WI38 (cell line): ENCODE measurements at regions not wholly inside any gene's neighbourhood (a gene's known extent, or its start where the extent isn't known, plus 50 kb on each side); places are given as distances from the start of the nearest gene placed in this dataset.

Source experiments
- H3K4me3 ChIP-seq: 2 replicates; pipeline ENCODE4 v1.5.1; 2011; ENCODE audit warnings: low read depth, mild to moderate bottlenecking, control low read depth, low read length
- TF ChIP-seq, protein P1 (sequence below): IDR thresholded peaks from 2 replicates; pipeline ENCODE4 v1.5.1; 2012; ENCODE audit warnings: low read depth, mild to moderate bottlenecking, control low read depth, low read length

DNA sequence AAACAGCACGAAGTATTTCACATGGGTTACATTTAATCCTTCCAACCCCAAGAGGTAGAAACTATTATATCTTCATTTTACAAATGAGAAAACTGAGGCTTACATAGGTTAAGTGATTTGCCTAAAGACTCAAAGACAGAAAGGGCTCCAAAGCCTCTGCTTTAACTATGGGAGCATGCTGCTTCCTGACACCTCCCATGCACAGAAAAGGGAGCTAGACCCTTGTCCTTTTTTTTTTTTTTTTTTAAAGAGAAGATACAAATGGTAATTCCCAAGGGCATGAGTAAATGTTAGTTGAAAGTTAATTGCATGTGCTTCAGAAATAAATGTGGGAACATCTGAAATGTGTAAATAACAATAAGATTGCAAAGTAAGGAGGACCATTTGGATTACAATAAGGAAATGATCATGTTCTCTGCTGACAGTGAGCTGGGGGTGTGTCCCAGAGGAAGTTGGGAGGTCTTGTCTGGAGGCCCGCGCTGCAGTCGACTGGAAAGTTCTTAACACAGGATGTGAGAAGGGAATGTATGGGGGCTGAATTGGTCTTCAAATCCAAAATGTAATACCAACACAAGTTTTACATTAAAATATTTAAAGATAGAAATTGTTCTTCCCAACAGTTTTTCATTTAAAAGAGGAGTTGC lies 500.3 kb downstream of the KLF12 start:
- TF ChIP-seq, protein P1, sequence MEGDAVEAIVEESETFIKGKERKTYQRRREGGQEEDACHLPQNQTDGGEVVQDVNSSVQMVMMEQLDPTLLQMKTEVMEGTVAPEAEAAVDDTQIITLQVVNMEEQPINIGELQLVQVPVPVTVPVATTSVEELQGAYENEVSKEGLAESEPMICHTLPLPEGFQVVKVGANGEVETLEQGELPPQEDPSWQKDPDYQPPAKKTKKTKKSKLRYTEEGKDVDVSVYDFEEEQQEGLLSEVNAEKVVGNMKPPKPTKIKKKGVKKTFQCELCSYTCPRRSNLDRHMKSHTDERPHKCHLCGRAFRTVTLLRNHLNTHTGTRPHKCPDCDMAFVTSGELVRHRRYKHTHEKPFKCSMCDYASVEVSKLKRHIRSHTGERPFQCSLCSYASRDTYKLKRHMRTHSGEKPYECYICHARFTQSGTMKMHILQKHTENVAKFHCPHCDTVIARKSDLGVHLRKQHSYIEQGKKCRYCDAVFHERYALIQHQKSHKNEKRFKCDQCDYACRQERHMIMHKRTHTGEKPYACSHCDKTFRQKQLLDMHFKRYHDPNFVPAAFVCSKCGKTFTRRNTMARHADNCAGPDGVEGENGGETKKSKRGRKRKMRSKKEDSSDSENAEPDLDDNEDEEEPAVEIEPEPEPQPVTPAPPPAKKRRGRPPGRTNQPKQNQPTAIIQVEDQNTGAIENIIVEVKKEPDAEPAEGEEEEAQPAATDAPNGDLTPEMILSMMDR, result no peak
- H3K4me3 ChIP-seq, result no peak overlapping the region

DNA sequence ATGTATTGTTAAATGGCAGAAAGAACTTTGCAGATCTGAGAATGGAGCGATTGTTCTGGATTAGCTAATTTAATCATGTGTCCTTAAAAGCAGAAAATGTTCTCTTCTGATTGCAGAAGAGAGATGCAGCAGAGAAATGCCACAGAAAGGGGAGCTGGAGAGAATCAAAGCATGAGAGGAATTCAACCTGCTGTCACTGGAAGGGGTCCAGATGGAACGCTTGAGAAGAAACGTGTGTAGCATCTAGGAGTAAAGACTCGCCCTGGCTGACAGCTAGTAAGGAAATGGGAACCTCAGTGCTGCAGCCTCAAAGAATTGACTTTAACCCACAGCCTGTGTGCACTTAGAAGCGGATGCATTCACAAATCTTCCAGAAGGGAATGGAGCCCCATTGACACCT lies 502.8 kb downstream of the KLF12 start:
- TF ChIP-seq, protein P1, result no peak
- H3K4me3 ChIP-seq, result no peak overlapping the region

DNA sequence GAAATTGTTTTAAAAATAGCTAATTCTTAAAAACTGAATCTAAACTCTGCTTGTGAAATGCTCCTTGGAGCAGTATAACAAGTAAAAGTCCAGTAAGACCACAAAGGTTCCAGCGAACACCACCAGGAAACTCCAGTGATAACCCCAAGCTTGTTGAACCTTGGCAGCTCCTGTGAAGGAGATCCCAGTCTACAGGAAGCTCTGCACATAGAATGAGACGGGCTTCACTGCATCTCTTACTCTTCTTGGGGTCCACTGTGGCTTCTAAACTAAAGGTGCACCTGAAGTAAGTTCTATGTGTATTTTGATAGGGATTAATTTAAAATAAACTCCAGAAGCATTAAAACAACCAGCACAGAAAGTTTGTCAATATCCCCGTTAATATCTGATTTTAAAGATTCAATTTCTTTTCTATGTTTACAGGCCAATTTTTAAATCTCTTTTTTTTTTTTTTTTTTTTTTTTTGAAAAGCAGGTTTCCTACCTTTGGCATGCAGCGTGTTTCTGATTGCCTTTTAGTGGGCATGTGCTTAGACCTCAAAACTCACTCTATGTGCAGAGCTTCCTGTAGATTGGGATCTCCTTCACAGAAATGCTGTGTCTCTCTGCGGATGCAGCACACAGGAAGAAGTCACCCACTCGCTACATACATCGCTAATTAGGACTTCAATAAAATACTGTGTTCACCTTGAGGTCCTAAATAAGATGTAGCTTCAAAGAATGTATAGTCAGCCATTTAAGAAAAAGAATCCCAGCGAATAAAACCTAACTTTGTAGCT lies 508.5 kb downstream of the KLF12 start:
- TF ChIP-seq, protein P1, result no peak
- no peak overlapping the region for H3K4me3 ChIP-seq

DNA sequence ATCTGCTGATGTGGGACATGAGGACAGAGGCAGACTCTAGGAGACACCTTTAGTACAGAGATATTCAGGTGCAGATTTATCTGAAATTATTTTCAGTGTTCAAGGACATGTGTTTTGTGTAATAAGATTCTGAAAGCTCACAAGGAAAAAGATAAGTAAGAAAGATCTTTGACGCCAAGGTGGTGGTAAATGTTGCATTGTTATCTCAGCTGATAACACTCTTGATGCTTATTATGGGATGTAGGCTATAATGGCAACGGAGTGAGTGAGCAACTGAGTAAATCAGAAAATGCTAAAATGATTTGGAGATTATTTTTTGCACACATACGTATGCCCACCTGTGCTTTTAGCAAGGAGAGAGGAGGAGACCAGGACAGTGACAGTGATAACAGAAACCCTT lies 510.9 kb downstream of the KLF12 start:
- no peak overlapping the region for H3K4me3 ChIP-seq
- TF ChIP-seq, protein P1, result no peak

DNA sequence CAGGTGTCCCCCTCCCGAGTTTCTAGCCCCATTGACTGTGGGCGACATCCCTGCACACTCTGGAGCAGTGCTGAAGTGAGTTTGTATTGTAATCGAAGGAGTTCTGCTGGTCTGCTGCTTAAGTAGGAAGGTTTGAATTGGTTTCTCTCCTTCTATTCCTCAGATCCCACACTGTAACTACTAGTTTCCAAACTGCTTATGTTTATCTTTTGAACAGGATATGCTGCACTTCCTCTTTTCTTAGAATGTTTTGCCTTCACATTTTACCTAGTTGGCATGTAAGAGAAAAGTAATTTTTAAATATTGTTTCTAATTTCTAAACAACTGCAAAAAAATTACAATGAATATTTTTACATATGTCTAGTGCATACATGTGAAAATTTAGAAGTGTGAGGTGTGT lies 511.8 kb downstream of the KLF12 start:
- TF ChIP-seq, protein P1, result no peak
- no peak overlapping the region for H3K4me3 ChIP-seq

DNA sequence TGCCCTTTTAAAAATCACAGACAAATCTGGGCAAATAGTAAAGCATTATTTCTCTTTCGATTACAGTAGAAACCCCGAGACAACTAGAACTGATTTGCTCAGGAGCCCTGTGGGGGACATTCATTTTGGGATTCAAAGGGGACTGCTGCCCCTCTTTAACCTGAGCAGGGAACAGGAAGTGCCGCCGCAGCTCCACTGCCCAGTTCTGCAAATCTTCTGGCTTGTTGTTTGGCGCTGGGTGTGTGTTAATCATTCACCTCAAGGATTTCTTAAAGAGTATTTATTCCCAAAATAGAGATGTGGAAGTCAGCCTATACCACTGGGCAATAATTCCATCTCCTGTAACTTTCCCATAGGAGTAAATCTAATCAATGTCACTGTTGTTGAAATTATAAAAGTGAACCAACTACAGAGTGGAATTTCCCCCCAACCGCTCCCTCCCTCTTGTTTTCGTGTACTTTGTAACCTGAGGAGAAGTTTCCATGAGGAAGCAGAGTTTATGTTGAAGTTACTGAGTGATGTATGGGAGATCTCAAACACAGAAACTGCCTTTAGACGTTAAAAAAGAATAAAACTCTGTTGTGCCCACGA lies 515.8 kb downstream of the KLF12 start:
- TF ChIP-seq, protein P1, result no peak
- no peak overlapping the region for H3K4me3 ChIP-seq

DNA sequence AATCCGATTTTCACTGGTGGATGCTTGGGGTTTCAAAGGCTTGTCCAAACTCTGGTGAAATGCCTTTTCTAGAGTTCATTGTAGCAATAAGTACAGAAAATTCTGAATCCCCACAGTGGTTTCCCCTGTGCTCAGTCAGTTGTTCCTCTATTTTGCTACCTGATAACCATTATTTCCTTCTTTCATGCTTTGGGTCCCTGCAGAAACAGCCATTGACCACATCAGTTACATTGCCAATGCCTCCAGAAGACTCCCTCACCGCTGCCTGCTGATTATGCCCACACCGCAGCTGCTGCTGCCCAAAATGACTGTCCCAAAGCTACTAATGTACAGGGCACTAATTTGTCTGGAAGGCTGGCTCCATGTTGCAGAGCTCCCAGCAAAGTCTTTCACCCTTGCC lies 517.3 kb downstream of the KLF12 start:
- H3K4me3 ChIP-seq, result no peak overlapping the region

More for the DNA sequence above, 517.3 kb downstream of the KLF12 start:
- TF ChIP-seq, protein P1, result no peak
